Stimulated activated CD8-positive, alpha-beta memory T cell treated with anti-CD3 and anti-CD28 coated beads, Interleukin-12 subunit alpha, Interleukin-12 subunit beta, amount 100 ng/mL, for 1 hour (primary cell): ENCODE measurements at regions not wholly inside any gene's neighbourhood (a gene's known extent, or its start where the extent isn't known, plus 50 kb on each side); places are given as distances from the start of the nearest gene placed in this dataset.
"Not testable (repeated sequence)": the region's sequence is repeated elsewhere in the genome, so short reads cannot be mapped to it uniquely, and the experiment has no call there.

ENCODE experiments used
- DNase-seq: peaks from one replicate; pipeline ENCODE4 v3.0.0-alpha.2; 2020; ENCODE audit warnings: low read depth

DNA sequence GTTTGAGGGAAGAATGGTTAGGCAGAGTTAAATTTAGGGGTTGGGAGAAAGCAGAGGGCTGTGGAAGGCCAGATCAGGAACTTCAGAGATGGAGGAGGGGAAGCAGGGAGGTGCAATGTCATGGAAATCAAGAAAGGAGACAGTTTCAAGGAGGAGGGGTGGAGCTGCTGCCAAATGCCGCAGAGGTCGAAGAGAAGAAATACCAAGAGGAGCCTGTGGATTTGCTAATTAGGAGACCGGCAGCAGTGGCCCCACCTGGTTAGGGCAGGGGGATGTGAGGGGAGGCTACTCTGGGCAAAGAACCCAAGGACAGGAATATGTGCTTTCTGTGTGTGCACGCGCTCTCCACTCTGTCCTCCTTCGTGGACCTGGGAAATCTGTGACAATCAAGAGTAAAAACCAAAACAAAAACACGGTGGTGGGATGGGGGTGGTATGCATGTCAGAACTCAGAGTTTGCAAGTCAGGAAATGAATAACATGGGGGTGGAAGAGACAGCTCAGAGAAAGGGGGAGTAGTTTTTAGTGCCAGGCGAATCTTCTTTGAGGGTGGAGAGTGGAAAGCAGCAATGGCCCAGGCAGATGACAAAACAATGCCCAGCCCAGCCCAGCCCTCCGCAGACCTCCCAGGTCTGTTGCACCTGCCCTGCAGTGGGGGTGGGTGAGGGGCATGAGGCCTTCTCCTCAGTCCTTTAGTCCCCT, 102.9 kb upstream of the PAX2 start:
- DNase-seq: no peak

DNA sequence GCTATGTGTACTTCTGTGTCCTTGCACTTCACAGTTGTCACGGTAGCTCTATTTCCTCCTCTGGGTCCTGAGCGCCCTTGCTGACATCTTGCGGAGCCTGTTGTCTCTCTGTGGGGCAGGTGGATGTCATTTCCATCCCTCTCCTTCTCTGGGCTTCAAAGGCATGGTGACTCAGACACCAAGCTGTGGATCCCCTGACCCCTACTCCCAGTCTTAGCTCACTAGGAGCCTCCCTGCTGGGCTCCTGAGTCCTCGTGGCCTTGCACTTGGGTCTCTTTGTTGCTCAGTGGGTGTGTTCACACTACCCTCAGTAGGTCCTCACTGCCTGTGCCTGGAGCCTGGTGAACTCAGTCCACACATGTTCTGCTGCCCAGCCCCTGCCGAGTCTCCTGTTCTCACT, 100.3 kb upstream of the PAX2 start:
- DNase-seq: no peak

DNA sequence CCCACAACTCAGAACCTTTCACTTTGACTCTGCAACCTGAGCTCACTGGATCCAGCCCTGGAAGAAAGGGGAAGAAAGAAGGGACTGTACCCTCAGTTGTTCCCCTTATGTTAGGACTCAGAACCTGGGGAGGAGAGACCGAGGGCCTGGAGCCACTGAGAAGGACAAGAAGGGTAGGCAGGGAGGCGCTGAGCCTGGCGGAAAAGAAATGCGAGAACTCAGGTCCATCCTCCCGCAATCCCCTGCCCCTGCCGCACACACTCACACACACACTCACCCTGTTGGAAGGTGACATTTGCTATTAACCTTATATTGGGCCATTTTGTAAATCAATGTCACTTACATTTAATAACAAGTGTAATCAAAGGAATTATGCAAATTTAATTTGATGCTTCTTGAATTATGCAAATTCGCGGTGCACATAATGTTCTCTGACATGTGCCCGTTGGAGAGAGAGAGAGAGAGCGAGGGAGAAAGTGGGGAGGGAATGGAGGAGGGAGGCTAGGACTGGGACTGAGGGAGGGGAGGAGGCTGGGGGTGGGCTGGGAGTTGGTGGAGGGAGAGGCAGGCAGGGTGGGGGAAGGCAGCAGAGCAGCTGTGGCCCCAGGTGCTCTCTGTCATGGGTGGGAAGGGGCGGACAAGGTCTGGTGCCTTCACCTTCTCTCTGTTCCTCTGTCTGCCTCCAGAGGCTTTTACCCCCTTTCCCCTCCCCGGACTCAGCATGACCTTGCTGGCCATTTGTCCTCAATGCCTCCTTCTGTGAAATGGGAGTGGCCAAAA, 99.6 kb upstream of the PAX2 start:
- DNase-seq: no peak

DNA sequence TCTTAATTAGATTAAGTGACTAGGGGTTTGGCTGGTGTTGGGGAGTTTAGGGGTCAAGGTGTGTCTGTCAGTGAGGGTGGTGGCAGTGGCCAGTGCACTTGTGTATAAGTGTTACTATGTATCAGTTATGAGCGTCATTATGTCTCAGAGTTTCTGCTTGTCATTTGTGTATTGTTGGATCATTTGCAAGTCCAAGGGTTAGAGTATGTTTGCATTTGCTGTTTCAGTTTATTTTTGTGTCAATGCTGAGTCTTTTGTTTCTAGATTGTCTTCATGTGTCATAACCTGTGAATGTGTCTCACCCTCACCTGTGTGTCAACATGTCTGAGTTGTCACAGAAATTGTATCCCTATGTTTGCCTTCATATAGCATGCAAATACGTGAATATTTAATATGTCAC, 97.5 kb upstream of the PAX2 start:
- no peak for DNase-seq

DNA sequence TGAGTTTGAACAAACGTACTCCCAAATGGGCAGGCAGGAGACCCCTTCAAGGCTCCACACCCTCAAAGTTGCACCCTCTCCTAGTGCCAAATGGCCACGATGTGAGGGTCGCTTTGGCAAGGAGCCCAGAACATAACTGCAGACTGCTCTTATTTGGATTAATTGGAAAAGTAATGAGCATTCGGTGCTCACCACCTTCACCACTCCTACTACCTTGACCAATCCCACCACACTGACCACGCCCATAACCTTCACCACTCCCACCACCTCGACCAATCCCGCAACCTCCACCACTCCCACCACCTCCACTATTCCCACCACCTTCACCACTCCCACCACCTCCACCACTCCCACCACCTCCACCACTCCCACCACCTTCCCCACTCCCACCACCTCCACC, 94.7 kb upstream of the PAX2 start:
- DNase-seq: no peak

DNA sequence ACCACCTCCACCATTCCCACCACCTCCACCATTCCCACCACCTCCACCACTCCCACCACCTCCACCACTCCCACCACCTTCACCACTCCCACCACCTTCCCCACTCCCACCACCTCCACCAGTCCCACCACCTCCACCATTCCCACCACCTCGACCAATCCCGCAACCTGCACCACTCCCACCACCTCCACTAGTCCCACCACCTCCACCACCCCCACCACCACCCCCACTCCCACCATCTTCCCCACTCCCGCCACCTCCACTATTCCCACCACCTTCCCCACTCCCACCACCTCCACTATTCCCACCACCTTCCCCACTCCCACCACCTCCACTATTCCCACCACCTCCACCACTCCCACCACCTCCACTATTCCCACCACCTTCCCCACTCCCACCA, 94.3 kb upstream of the PAX2 start:
- not testable (repeated sequence) for DNase-seq

DNA sequence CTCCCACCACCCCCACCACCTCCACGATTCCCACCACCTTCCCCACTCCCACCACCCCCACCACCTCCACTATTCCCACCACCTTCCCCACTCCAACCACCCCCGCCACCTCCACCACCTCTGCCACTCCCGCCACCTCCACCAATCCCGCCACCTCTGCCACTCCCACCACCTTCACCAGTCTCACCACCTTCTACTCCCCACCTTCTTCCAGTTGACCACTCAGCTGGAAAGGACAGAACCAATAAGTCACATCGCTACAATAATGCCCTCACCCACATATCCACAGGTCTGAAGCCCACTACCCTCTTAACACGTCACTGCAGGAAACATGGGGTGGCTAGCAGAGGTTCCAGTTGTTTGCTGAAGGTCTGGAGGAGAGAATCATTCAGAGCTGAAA, 93.5 kb upstream of the PAX2 start:
- no peak for DNase-seq

DNA sequence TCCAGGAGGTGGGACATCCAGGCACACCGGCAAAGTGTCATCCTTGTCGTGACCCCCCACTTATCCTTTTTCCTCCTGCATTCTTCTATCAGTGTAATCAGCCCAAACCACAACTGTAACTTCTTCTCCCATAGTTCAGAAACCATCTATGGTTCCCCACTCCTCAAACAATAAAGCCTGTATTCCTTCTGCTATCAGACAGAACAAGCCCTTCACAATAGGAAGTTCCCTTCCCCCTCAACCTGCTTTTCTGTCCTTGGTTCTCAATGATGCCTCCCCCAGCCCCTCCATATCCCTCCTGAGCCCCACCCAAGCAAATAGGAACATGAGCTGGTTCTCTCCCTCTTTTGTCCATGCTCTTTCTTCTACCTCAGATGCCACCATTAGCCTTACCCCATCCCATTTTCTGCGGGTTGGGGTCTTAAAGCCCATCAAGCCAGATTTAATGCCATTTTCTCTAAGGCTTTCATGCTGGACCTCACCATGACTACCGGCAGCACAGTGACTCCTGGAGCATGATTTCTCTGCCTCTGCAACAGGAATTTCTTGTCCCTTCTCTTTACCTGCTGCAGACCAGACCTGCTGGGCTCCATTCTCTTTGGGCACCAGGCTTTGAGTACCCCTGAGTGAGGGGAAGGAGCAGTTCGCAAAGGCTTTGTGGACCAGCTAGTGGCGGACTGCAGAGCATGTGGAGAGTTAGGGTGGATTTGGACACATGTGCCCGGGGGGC, 92.8 kb upstream of the PAX2 start:
- no peak for DNase-seq

DNA sequence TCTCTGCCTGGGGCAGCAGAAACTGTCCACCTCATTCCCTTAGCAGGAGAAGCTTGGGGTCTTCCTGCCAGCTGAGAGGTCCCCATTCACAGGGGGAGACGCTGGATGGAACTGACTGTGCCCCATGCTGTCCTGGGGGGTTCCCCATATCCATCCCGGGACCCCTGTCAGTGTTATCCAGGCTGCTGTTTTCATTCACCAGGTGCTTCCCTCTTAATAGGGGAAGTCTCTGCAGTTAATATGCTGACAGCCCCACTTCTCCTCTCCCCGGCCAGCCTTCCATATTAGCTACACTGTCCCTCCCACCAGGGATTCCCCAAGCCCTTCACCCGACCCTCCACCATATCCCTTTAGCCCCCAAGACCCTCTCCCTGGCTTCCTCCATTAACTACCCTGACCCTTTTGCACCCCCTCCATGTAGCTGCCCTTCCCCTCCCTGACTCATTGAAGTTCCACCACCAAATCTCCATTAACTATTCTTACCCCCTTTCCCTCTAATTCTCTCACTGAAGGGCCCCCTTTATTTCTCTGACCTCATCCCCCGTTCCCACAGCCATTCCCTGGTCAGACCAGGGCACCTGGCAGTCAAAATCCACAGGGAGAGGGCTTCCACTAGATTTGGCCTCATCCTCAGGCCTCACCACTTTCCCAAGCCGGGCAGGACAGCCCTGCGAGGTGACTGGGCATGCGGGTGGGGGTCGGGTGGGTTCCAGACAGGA, 92.0 kb upstream of the PAX2 start:
- no peak for DNase-seq

DNA sequence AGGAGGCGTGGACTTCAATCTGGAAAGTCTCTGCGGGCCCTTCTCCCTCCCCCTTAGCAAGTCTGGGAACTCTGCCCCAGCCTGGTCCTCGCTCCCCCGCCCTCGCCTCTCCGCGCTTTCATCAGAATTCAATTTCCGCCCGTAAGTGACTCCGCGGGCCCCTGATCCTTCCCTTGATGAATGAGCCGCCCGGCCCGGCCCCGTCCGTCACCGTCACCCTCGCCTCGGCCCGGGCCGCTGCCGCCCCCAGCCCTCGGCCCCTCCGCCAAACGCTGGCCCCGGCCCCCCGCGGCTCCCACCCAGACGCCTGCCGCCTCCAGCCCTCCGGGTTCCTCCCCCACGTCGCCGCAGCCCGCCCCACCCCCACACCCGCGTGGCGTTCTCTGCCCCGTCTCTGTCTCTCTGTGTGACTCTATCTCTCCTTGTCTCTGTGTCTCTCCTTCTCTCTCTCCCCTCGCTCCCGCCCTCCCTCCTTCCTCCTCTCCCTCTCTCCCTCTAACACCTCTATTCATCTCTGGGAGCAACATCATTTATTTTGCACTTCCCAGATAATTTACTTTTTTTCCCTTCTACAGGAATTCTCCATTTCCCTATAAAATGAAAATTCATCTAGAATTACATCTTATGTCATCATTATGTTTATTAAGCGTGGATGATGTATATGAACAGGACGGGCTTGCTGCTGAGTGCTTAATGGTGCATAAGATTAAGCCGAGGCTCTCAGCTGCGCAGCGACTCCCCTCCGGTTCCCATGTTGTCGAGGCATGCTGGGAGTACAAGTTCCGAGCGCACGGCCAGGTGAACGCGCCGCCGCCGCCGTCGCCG, 91.2 kb upstream of the PAX2 start:
- DNase-seq: no peak

DNA sequence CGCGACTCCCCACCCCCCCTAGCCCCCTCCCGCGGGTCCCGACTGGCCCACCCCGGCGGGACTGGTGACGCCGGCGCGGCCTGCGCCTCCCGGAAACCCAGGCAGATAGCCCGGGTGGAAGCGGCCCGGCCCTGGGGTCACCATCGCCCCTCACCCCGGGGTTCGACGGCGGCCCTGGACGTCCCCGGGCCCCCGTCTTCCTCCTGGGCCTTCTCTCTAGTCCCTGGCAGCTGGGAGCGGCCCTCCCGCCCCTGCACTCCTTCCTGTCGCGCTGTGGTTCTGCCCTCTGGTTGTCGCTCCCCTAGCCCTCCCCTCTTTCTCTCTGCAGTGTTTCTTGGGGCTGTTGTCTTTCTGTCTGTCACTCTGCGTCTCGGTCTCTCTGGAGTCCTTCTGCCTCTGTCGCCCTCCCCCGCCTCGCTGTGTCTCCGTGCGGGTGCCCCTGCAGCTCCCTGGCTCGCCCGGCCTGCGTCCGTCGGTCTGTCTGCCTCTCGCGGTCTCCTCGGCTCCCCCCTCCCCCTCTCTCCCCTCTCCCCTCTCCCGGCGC, 90.5 kb upstream of the PAX2 start:
- DNase-seq: no peak

DNA sequence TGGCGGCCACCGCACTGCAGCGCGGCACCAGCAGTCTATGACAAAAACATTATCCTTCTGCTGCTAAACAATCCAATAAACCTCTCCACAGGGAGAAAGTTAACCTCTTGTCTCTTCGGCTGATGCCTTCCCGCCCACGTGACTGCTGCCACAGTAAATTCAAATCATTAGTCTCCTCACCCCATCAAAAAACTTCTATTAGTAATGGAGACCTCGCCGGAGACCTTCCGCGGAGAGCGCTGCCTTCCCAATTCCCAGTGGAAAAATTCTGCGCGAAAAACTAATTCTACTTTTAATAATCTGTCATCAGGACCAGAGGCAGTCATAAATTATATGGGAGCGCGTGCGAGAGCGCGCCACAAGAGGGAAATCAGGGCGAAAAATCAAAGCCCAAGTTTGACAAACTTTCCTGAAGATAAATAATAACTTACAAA, 90.0 kb upstream of the PAX2 start:
- DNase-seq: no peak

DNA sequence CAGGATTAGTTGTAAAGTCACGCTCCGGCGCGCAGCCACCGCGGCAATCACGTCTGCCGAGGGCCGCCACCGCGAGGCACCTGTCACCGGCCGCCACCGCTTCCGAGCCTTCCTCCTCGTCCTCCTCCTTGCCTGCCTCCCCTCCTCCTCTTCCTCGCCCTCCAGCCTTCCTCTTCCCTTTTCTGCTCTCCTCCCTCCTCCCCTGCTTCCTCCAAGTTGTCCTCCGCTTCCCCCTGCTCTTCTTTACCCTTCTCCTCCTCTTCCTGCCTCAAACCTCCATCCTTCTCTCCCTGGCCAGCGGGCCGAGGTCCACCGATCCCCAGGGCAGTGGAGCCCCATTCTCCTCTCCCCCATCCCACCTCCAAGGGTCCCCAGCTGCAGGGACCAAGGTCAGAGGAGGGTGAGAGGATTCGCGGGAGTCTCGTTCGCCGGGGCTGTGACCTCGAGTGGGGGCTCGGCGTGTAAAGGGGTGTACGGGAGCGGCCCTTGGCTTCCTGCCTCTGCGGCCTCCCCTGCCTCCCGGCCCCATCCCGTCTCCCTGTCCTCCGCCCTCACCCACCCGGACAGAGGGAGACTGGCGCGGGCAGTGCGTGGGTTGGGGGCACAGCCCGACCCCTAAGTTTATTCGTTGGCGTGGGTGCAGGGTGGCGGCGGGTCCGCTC, 89.5 kb upstream of the PAX2 start:
- DNase-seq: no peak

DNA sequence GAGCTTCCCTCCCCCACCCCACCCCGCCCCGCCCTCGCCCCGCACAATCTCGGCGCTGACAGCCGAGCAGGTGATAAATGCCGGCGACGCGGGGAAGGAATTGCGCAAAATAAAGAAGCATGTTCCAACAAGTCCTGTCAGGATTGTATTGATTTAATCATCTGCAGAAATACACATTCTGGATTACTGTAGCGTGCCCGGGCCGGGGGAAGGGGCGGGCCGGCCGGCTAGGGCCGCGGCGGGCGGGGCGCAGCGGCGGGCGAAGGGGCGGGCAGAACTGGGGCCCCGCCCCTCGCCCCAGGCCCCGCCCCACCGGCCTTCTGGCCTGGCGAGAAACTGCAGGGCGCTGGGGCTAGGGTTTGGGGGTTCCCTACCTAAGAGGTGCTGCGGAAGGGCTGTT, 88.9 kb upstream of the PAX2 start:
- no peak for DNase-seq

DNA sequence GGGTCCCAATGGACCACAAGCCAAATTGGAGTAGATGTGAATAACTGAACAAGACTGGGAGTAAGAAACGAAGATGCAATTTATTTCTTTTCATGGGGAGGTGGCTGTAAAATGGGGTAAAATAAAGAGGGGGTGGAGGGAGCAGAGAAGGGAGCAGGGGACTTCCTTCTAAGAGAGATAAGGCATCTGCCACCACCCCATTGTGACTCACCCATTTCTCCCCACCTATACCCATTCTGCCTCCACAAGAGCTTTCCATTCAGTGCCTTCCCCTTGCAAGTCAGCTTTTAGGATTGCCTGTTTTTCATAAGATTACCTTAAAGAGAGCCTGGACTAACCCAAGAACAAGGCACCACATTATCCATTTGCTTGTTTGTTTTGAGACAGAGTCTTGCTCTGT, 87.1 kb upstream of the PAX2 start:
- DNase-seq: no peak

DNA sequence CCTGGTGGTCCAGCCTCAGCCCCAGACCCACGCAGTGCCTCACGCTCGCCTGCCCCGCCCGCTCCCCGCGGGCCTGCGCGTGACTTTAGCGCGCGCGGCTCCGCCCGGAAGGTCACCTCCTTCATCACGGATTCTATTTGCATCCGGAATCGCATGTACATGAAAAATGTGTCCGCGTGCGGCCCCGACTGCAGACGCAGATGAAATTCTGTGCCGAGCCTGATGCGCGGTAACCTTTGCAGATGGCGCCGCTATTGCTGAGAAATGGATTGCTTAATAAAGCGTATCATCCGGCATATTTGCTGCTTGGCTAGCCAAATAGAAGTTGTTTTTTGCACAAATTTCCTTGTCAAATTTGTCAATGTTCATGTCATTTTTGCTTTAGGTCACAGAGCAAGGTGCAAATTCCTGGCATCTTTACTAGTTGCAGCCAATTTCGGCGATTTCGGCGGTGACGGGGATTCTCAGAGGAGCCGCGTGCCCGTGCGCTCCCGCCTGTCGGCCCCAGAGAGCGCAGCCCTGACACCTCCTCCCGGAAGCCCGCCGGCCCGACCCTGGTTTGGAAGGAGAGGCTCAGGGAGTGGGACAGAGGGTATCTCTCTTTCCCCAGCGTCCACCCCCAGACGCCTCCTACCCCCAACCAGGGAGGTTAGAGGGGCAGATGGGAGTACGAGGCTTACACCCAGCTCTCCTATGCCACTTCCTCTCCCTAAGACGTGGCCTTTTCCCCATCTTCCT, 85.9 kb upstream of the PAX2 start:
- DNase-seq: no peak

DNA sequence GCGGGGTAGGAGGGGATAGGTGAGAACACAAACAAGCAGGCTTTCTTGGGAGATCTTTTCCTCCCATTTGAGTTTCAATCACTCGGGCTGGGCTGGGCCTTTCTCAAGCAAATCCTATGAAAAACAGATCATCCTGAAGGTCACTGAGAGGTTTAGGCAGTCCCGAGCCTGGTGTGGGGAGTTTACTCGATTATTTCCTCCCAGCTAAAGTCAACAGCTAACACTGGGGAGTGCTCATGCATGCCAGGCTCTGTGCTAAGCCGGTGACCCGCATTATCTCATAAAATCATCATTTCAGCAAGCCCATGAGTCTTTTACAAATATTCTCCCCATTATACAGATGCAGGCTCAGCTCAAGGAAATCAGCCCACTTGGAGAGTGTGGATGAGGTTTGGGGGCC, 85.0 kb upstream of the PAX2 start:
- no peak for DNase-seq

DNA sequence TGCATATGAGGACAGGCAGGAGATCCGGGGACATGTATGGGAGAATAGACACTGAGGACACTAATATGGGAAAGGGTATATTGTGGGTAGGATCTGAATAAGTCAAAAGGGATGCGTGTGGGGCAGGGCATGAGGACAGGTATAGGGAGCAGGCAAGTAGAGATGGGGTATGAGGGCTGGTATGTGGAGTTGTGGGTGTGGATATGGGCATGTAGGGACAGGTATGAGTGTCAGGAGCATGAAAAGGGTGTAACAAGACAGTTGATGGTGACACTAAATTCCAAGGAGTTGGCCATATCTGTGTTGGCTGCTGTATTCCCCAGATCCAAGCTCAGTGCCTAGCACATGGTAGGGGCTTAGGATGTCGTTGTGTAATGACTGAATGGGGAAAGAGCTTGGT, 84.4 kb upstream of the PAX2 start:
- DNase-seq: no peak

DNA sequence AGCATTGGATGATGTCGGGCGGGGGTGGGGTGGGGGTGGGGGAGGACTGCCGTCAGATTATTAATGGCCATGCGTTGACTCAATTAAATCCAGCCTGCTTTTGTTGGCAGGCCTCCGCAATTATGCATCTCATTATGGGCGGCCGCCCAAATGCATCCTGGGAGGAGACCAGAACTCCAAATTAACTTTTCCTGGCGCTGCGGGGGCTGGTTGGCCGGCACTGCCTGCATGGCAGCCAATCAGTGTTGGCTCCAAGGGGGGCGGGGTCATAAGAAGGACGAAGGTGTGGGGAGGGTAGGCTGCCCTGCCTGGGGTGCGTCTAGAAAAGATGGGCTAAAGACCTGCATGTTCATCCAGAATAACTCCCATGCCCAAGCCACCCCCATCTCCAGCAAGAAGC, 83.9 kb upstream of the PAX2 start:
- no peak for DNase-seq

DNA sequence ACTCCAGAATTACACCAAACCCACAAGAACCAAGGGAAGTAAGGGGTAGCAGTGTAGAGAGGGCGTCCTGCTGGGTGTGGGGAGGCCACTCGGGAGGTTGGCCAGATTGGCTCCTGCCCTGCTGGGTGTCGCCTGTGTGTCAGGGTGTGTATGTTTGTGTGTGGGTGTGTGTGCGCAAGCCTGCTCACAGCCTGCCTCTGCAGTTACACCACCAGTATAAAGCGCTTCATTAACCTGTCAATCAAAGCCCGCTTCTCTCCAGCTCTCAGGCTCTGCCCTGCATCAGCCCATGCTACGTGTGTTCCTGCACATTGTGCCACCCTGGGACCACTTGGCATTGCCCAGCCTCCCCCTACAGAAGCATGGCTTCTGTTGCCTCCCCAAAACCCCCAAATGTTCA, 83.3 kb upstream of the PAX2 start:
- DNase-seq: no peak
